ENCODE measurements at regions not wholly inside any gene's neighbourhood (a gene's known extent, or its start where the extent isn't known, plus 50 kb on each side); places are given as distances from the start of the nearest gene placed in this dataset.
A peak's percentile ranks its signal among the peaks of the same experiment; 100 is the strongest.

DNA sequence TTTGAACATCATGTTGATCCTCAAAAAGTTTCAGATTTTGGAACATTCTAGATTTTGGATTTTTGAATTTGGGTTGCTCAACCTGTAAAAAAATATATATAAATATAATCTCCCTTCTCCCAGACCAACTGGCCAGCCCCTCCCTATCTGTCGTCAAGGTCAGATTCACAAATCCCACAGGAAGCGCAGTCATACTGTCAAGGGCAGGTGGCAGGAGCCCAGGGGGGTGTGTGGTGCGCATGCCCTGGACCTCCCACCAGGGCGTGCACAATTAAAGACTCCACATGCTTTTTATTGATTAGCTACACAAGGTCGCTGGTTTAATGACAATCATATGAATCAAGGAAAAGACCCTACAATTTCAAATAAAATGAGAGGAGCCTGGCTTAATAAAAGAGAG, 77.0 kb upstream of the EEPD1 start:
- DNase-seq: no peak

DNA sequence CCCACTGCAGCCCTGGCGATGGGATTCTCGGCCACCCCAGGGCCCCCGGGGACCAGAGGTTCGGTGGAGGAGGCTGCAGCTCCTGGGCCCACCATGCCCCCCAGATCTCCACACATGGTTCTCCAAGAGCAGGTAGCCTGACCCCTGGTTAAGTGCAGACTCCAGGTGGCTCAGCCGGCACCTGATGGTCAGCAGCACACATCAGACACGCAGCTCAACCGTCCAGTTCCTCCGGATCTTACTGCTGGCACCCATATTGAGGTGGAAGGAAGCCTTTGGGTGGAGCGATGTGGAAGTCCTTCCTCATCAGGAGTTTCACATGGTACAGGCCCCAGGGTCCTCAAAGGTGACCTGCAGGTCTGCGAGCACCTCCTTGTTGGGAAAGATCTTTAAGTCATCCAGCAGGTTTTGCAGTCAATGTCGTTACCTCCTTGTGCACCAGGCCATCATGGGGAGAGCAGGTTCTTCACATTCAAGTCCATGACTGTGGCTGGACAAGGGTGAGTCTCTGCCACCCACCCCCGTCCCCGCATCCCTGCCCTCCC, 74.2 kb upstream of the EEPD1 start:
- DNase-seq: no peak

DNA sequence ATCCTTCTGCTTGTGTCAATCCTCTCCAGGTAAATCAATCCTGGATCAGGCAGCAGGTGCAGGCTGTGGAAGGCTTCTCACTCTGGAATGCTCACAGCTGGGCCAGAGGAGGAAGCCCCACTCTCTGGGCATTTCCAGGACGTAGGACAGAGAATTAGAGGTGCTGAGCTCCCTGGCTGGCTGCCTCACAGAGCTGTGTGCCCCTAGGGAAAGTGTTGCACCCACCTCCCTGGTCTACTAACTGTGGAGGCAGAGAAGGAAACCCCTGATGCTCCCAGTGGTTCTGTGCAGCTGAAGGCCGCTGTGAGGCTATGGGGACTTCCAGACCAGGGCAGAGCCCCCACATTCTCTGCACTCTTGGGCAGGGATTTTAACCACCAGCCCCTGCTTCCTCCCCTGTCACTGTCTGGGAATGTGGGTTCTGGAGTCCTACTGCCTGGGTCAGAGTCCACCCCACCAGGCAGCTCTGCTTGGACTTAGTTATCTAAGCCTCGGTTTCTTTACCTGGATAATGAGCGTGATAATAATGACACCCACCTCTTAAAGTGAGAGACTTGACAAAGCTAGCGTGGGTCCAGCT, 73.5 kb upstream of the EEPD1 start:
- no peak for DNase-seq

DNA sequence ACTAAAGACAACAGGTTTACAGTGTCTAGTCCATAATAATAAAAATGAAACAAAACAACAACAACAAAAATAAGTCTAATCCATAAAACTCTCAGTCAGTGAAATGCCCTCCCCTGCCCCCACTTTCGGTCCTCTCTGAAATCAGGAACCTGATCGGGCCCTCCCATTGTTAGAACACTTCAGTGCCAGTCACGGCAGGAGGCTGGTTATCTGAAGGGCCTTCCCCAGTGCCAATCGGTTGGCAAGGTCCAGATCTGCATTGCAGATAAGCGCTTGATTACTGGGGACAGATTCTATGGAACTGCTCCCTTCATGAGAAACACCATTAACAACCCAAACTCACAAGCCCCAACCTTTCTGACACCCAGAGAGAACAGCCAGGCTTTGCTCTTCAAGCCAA, 72.2 kb upstream of the EEPD1 start:
- DNase-seq: no peak

DNA sequence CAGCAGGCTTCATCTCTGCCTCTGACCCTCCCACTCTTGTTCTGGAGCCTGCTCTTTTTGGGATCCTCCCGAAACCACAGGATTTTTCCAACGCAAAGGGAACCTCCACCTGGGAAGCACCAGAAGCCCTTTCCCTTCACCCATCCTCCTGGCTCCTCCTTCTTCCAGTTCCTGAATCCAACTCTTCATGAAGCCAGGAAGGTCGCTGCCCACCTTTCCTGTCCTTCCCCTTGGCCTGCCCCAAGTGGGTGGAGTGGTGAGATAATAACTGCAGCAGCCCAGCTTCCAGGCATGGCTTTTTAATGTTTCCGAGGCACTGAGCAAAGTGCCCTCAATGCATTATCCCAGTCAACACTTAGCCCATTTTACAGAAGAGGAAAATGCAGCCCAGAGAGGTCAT, 70.8 kb upstream of the EEPD1 start:
- peak in 1 of 2 donors; percentile 5 for DNase-seq

DNA sequence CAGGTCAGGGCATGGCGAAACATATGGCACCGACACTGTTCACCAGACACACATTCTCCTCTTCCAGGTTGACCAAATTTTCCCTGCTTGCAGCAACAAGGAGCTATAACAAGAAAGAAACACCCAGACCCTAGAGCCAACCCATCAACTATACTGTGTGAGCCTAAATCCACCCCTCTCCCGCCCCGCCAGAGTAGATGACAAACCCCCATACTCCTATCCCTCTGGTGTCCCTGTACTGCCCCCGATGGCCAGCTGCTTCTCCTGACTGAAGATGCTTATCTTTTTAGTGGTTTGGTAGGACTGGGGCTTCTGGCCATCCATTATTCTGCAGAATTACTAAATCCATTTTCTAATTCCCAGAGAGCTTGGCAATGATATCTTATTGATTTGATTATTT, 70.1 kb upstream of the EEPD1 start:
- DNase-seq: no peak

DNA sequence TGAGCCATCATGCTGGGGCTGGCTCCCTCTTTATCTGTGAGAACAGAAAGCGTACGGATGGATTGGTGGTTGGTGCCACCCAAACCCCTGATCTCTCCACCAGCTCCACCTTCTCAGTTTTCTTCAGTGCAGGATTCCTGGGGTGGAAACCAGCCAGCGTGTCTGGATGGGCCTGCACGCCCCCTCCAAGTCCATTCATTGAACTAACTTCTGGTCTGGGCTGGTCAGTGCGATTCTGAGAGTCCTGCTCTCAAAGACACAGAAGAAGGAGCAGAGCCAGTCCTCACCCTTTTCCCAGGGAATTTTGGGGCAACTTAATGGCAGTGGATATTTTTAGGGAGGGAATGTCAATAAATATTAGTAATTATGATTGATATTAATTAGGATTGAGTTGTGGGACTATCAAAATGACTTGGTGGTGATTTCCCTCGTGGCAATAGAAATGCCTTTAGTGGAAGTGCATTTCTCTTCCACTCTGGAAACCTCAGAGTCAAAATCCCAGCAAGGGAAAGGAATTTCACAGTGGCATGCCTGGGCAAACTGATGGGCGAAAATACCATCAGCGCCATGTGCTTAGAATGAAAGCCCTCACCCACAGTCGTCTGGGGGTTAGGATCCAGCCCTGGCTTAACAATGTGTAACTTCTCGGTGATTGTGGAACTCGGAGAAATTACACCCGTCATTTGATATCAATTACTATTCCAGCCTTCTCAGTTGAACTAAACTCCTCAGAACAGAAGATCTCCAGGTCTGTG, 69.3 kb upstream of the EEPD1 start:
- DNase-seq: no peak

DNA sequence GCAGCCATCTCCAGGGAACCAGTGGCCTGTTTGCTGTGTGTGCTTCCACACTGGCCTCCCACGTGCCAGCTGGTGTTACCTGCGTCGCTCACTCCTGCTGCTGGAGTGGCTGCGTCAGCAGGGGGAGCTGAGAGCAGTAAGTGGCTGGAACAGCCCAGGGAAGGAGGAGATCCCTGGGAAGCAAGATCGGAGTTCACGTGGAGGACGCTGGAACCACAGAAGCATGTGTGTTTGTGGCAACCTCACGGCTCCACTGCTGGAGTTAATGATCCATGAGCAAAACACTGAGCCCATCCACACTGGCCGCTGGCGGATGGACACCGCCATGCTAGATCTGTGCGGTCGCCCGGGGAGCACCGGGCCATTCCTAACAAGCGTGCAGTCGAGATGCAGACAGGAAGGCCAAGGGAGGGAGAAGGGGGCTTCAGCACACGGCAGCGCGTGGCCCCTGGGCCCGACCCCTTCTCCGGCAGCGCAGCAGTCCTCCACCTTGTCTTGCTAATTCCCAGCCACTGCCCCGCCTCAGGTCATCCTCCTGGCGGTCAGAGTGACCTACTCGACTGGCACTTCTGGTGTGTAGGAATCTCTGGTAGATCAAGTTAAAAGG, 68.5 kb upstream of the EEPD1 start:
- no peak for DNase-seq

DNA sequence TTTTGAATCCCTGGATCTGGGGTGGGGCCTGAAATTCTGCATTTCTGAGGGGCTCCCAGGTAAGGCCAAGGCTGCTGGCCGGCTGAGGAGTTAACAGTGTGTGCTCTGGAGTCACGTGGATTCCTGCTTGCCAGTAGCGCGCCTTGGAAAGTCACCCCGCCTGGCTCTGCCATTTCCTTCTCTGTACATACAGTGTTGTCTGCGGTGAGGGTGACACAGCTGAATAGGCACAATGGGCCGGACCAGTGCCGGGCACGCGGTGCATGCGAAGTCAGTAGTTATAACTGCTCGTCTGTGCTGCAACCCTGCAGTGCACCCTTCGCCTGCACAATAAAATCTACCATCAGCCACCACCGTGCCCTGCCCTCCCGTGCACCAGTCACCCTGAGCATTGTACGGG, 68.0 kb upstream of the EEPD1 start:
- DNase-seq: no peak

DNA sequence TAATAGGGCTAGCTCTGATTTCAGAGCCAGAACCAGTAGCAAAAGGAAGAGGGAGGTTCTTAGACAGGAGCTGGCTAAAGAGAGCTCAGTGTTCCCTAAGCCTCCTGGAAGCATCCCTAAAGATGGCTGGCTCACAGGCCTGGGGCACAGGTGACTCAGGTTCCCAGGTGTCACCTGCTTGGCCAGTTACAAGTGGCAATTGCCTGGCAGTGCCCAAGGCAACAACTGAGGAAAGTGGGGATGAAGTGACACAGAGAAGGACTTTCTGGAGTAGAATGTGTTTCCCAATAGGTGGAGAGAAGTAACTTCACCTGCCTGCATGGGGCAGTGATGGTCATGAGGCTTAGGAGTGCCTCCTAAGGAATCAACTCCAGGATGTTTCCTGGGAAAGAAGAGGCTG, 66.5 kb upstream of the EEPD1 start:
- no peak for DNase-seq

DNA sequence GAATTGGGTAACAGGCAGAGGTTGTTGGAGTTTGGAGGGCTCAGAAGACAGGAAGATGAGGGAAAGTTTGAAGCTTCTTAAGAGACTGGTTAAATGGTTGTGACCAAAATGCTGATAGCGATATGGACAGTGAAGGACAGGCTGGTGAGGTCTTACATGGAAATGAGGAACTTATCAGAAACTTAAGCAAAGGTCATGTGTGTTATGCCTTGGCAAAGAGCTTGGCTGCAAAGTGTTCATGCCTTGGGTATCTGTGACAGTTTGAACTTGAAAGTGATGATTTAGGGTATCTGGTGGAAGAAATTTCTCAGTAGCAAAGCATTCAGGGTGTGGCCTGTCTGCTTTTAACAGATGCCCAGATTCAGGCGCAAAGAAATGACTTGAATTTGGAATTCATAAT, 64.5 kb upstream of the EEPD1 start:
- no peak for DNase-seq

DNA sequence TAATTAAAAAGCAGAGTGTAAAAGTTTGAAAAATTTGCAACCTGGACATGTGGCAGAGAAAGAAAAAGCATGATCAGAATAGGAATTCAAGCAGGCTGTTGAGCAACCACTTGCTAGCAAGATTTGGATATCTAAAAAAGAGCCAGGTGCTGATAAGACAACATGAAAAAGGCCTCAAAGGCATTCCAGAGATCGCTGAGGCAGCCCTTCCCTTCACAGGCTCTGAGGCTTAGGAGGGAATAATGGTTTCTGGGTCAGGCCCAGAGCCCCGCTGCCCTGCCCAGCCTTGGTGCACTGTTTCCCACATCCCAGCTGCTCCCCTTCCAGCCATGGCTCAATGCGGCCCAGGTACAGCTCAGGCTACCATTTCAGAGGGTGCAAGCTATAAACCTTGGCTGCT, 64.1 kb upstream of the EEPD1 start:
- no peak for DNase-seq

DNA sequence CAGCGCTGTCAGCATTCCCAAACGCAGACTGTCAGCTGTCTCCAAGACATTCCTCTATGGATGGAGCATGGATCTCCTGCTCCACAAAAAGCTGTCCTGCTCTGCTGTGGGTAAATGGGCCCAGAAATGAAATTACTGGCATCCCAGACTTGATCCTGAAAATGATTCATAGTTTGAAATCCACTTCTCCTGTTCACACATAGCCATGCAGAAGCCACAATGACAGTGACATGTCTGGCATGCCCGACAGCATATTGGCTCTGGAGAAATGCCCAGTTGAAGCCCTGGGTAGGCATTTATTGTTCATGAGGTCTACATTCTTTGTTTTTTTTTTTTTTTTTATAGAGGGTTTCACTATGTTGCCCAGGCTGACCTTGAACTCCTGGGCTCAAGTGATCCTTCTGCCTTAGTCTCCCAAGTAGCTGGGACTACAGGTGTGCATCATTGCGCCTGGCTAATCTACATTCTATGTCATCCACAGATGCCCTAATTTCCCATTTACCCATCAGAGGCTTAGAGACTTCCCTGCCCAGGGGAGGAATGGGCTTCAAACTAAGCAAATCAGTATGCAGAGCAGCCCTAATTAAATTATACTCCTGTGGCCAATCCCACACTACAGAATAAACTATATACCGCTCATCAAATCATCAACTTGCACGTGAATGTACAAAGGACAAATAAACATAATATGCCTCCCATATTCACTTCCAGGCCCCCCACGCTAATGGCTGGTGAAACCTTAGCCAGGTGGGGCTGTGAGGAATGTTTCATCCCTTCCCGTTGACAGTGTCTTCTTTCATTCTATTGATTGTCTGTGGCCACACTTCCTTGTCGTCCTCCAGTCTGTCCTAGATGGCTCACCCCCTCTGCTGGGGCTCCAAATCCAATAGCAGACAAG, 61.8 kb upstream of the EEPD1 start:
- no peak for DNase-seq

DNA sequence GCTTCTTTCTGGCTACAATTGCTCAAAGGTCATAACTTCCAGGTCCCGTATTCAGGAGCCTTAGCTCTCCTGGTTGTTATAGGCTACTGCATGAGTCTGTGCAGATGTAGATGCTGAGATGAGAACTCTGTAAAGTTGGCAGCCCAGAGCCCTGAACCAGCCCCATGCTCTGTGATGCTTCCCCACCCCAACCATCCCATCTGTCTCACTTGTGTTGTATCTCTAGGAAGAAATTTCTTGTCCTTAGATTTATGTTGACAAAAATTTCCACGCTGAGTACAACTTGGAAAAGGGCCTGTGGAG, 61.2 kb upstream of the EEPD1 start:
- DNase-seq: no peak

DNA sequence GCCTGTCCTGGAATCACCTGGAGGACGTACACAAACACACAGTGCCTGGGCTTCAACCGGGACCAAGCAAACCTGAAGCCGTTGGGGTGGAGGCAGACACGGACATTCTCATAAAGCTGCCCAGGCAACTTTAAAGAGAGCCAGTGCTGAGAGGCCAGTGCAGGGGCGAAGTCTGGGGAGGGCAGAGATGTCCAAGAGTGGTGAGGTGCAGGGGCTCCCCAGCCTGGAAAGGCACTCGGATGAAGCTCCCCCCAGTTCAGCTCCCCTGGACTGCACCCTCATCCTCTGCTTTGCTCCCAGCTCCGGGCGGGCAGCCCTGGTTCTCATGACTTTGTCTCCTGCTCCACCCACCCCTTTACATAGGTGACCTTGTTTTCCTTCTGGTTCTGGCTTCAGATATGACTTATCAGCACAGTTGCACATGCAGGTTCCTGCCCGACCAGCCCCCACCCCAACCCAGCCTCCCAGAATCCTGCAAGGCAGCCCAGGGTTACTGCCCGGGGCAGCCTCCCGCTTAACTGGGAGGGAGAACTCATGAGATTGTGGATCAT, 60.8 kb upstream of the EEPD1 start:
- no peak for DNase-seq

DNA sequence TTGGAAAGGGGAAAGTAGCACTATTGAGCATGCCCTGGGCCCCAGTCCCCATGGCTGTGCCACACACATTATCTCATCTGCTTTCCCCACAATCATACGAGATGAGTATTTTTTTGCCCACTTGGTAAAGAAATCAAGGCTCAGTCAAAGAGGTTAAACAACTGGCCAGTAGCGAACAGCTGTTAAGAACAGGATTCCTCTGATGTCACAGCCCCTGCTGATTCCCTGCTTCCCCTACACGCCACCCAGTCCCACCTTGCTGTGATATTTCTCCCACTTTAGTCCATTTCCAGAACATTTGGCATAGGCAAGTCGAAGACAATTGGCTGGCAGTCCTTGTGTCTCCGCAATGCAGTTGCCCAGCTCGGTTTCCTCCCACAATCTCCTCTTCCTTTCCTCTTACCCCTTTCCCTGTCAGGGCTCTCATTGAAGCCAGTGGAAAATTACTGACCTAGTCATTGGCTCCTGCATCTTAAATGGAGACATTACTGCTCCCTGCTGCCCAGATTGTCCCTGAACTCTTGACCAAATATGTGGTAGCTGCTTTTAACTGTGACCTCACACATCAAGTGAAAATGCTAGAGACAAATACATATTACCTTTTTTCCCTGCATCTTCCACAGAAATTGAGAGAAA, 56.5 kb upstream of the EEPD1 start:
- no peak for DNase-seq

DNA sequence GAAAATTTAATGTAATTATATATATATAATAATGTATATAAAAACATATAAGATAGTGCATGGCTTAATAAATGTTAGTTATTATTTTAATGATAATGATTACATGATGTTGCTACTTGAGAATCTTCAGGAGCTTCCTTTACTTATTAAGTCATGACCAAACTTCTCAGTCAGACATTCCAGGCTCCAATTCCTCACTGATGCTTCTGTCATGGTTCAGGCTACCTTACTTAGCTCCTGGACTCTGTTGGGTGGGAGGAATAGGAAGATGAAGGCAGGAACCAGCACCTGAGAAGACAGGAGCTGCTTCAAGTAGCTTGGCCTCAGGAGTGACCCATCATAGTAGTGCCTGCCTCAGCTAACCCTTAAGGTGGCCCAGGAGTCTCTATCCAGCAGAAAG, 55.0 kb upstream of the EEPD1 start:
- DNase-seq: no peak

DNA sequence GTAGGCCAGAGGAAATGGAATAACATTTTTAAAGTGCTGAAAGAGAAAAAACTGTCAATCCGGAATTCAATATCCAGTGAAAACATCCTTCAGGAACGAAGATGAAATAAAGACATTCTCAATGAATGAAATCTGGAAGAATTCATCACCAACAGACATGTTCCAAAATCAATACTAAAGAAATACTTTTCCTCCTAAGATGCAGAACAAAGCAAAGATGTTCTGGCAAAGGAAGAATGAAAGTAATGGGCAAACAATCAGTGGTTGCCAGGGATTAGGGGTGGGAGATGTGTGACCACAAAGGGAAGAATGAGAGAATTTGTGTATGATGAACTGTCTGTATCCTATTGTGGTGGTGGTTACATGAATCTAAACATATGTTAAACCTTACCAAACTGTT, 52.8 kb upstream of the EEPD1 start:
- DNase-seq: no peak

DNA sequence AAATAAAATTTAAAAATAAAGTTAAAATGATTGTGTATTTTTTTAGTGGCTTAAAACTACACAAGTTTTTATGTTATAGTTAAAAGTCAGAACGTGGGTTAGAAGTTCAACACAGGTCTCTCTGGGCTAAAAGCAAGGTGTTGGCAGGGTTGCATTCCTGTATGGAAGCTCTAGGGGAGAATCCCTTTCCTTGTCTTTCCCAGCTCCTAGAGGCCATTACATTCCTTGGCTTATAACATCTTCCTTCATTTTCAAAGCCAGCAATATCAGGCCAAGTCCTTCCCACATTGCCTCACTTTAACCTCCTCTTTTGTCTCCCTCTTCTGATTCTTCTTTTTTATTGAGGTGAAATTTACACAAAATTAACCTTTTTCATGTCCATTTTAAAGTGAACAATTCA, 52.4 kb upstream of the EEPD1 start:
- no peak for DNase-seq
